ENCODE measurements at regions not wholly inside any gene's neighbourhood (a gene's known extent, or its start where the extent isn't known, plus 50 kb on each side); places are given as distances from the start of the nearest gene placed in this dataset.

GRCh38 chr10:91170418-91170817, 50.0 kb upstream of the PCGF5 start:
- no peak for TF ChIP-seq POLR2A (IDR thresholded peaks at IDR 0.05)
- no peak for TF ChIP-seq CTCF (IDR thresholded peaks at IDR 0.05)
- Histone ChIP-seq H3K27me3 (no peaks in the 10 kb centered on the region), H3K4me1 (peaks cover 0 to 18% (median 4%) of the 10 kb centered on the region in 12 donors), H3K9me3 (peaks cover 0 to 17% (median 3%) of the 10 kb centered on the region in 12 donors), H3K36me3 (no peaks in the 10 kb centered on the region), H3K27ac (no peak overlapping the region), H3K4me3 (no peak overlapping the region)
- DNase-seq (no peak), ATAC-seq (no peak)
- intact Hi-C loops (cut with DNase I): no loop called here
- WGBS, 4 donors: 94 to 100% (median 97%) methylated on average over 1 of the region's 1 CpG
